G401.6 (cell line): ENCODE measurements at regions not wholly inside any gene's neighbourhood (a gene's known extent, or its start where the extent isn't known, plus 50 kb on each side); places are given as distances from the start of the nearest gene placed in this dataset.

Experiments
- FAIRE-seq: peaks from 2 replicates; lab custom pipeline; 2012; peaks lifted over from hg19 to GRCh38; lab: Jason Lieb, UNC

DNA sequence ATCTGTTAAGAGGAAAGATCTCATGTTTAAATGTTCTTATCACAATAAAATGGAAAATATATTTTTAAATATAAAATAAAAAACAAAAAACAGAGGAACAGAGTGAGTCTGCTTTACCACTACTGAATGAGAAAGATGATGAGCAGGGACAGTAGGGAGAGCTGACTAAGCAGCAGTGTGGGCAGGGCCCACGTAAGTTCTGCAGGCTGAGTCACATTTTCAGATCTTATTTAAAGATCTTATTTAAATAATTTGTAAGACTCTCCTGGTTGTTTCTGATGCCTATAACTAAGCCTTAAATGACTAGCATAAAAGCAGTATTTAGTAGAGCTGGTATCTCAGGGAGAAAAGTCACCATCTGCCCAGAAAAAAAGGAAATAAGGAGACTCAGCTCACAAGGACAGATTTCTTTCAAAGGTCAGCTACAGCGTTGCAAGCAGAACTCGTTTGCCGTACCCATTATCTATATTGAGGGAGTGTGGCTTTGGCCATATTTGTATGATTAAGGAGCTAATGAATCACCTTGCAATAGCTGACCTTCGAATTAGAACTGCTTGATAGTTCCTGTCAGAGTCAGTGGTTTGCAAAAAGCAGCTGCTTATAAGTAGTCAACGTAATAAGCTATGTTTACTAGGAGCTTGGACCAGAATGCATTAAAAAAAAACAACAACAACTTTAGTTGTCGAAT lies 322.1 kb upstream of the CHAC2 start:
- FAIRE-seq = no peak

DNA sequence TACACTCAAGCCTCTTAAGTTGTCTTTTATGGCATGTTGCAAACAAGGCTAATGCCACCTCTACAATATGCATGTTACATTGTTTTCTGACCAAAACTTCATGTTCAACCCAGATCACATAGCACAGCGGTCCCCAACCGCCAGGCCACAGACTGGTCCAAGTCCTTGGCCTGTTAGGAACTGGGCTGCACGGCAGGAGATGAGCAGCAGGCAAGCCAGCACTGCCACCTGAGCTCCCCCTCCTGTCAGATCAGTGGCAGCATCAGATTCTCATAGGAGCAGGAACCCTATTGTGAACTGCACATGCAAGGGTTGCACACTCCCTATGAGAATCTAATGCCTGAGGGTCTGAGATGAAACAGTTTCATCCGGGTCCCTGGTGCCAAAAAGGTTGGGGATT lies 324.8 kb upstream of the CHAC2 start:
- FAIRE-seq = no peak

- FAIRE-seq = no peak
Measured at GRCh38 chr2:53442093-53442492, 325.5 kb upstream of the CHAC2 start.

DNA sequence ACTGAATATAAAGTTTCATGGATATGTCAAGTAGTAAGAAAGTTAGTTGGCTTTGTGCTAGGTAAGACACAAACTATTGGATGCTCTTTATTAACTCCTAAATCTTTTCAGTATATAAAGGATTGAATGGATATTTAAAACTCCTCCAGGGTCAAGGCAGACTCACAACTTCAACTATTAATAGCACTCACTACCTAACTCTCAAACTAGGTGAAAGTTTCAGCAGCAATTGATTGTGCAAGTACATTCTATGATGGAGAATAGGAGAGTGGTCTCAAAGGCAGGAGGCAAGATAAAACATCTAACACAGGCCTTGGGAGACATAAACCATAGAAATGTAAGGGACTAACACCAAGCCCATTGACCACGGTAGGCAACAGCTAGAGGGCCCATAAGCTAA lies 328.9 kb upstream of the CHAC2 start:
- FAIRE-seq = no peak

- FAIRE-seq = no peak
Measured at GRCh38 chr2:53438100-53438499, 329.5 kb upstream of the CHAC2 start.

- no peak for FAIRE-seq
Measured at GRCh38 chr2:53437371-53437770, 330.2 kb upstream of the CHAC2 start.

DNA sequence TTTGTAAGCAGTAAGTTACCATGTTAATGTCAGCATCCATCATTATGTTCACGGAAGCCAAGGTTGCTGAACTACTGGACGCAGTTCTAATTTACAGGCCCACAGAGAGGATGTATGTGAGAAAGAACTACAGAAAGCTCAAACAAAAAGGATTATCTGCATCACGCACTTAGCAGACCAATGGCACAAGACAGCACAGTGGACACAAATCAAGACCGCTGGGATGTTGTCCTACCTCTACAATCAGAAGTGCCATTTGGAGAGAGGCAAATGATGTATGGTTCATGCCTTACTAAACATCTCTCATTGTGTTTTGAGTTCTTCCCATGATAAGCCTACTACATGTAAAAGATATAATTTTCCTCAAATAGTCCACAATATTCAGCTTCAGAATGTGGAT lies 330.7 kb upstream of the CHAC2 start:
- no peak for FAIRE-seq

GRCh38 chr2:53435610-53436009 lies 332.0 kb upstream of the CHAC2 start:
- no peak for FAIRE-seq

DNA sequence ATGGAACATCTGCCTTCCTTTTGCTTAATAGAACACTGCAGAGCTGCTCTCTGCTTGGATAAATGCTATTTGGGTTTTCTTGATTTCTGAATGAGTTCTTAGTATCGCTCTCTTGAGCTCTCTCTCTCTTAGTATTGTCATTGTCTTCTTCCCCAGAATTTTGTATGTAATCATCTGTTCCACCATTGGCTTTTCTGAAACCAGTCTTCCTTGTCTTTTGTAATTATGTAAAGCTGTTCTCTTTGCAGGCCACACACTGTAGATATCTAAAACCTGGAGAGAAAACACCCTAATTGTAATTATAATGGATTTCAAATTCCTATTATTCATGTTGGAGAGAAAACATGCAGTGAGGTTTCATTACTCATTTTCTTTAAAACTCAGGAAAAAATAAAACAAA lies 333.1 kb upstream of the CHAC2 start:
- FAIRE-seq = no peak

GRCh38 chr2:53432936-53433335 lies 334.7 kb upstream of the CHAC2 start:
- no peak for FAIRE-seq

- FAIRE-seq = no peak
Measured at GRCh38 chr2:53429901-53430300, 337.7 kb upstream of the CHAC2 start.

DNA sequence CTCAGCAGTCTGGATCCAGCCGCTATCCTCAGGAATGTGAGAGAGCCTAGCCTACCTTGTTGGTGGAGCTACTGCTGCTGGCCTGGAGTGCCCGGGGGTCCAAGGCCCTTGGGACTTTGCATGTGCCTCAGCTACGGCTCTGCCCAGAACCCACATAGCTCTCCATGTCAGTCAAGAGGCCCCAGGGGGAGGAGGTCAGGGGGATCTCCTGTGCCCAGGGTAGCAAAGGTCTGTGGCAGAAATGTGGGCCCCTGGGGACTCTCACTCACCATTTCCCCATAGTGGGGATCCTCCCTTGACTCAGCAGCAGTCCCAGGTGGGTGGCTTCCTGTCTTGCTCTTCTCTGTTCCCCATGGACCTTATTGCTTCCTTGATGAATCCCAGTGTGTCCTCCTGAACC lies 342.7 kb upstream of the CHAC2 start:
- no peak for FAIRE-seq

DNA sequence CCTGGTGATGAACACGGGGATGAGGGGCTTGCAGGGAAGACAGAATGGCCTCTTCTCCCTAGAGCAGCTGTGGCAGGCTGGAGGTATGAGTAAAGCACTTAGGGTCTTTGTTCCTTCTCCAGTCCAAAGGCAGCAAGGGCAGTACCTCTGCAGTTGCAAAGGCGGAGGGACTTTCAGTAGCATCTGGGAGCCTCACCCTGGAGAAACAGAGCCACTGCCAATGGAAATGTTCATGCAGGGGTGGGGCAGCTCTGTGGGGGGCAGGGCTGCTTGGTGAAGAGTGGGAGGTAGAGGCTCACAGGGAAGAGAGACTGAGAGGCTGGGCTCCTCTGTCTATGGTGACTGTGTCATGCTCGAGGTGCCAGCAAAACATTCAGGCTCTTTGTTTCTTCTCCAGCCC lies 344.1 kb upstream of the CHAC2 start:
- no peak for FAIRE-seq

- no peak for FAIRE-seq
Measured at GRCh38 chr2:53422979-53423378, 344.6 kb upstream of the CHAC2 start.

DNA sequence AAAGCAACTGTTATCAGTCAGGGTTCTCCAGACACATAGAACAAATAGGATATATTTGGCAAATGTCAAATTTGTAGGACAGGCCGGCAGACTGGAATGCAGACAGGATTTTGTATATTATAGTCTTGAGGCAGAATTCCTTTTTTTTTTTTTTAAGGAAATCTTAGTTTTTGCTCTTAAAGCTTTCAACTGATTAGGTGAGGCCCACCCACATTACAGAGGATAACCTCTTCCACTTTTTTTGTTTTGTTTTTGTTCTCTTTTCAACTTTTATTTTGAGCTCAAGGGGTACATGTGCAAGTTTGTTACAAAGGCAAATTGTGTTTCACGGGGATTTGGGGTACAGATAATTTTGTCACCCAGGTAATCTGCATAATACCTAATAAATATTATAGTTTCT lies 350.2 kb upstream of the CHAC2 start:
- no peak for FAIRE-seq

DNA sequence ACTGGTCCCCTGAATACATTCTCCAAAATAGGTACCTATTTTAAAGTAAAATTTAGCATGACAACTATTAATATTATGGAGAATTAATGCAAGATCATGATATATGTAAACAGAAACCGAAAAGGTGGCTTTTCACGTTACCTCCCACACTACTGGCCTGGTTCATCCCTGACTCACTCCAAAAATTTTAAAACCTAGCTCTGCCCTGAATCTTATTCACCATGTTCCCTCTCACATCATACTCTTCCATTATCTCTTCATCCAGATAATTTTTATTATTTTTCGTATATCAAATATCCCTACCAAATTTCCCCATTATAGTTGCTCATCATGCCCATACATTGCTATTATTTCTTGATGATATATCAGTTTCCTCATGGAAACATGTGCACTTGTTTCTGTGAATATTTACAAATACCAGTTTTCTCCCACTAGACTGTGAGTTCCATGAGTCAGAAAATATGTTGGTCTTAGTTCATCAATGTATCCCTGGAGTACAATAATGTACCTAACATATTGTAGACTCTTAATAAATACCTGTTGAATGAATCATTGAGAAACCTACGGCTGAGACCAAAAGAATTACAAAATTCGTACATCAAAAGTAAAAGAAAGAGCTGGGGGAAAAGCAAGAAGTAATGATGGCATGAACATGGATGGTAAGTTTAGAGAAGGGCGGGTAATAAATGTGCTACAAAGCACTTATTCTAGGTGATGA lies 360.1 kb upstream of the CHAC2 start:
- no peak for FAIRE-seq

DNA sequence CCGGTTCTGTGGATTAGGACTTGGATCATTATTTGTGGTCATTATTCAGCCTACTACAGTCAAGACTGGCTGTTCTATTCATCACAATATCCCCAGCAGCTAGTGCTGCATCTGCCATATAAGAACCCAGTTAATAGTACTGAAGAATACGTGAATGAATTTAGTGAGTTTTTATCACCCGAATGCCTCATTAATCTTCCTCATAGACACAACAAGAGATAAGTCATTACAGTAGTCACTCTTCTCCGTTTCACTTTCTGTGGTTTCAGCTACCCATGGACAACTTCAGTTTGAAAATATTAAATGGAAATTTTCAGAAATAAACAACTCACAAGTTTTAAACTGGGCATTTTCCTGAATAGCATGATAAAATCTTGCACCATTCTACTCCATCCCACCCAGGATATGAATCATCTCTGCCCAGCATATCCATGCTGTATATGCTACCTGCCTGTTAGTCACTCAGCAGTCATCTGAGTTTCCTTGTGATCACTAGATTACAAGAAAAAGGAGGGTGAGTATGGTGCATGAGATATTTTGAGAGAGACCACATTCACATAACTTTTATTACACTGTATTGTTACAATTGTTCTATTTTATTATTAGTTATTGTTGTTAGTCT lies 363.7 kb upstream of the CHAC2 start:
- no peak for FAIRE-seq

- no peak for FAIRE-seq
Measured at GRCh38 chr2:53397085-53397484, 370.5 kb upstream of the CHAC2 start.

DNA sequence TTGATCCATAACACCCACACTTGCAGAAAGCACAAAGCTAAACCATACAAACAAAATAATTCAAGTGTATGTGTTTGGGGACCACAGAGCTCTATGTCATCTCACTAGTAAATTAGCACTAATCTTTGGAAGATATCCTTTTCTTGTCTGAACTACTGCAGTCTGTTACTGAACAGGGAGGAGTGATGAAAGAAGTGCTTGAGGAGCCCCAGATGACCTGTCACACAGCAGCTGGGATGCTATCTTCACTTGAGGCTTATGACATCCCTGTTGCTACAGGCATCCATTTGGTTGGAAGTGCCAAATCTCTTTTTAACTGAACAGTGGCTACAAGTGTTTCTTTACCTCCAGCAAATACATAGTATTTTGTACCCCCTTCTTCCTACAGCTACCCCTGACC lies 386.3 kb upstream of the CHAC2 start:
- no peak for FAIRE-seq

DNA sequence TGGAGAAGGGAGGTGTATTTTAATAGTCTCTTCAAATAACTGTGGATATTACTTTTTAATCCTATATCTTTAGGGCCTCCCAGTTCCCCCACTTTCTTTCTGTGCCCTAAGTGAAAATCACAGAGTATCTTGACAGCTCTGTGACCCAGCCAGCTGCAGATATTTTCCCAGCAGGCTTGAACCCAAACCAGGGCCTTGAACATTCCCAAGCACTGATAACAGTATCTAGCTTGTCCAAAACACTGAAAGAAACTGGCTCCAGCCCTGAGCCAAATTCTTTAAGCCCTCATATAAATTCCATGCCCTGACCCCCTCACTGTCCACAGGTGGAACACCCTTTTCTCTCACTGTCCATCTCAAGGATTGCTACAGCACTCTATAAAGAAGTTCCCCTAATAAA lies 388.1 kb upstream of the CHAC2 start:
- no peak for FAIRE-seq

DNA sequence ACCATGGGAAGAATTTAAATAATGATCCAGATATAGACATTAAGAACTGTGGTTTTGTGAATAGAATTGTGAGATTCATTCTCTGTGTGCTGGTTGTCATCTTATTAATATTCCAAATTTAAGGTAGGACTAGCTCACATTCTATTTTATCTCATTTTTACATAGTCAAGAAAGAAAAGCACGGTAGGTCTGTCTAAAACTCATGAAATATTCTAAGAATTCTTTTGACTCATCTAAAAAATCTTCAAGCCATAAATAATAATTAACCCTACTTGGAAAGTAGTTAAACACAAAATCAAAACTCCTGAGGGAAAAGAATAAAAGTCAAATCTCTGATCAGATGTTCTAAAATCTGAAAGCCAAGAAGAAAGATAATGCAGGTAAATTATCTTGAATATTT lies 388.8 kb upstream of the CHAC2 start:
- FAIRE-seq = no peak

GRCh38 chr2:53373126-53373525 lies 394.5 kb upstream of the CHAC2 start:
- FAIRE-seq = no peak

DNA sequence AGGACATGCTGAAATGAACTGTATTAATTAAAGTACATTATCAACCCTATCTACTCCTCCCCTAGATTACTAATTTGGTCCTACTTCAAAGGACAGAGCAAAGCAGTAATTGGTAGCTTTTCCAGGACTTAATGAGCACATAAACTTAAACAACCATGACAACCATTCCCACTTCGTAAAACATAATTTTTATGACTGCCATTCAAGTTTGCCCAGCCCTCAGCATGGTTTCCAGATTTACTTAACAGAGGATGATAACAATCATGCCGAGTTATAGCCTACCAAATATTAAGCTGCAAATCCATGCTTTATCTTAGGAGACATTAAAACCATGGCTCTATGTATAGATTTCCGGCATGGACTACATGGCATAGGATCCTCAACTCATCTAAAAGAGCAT lies 401.1 kb upstream of the CHAC2 start:
- no peak for FAIRE-seq

DNA sequence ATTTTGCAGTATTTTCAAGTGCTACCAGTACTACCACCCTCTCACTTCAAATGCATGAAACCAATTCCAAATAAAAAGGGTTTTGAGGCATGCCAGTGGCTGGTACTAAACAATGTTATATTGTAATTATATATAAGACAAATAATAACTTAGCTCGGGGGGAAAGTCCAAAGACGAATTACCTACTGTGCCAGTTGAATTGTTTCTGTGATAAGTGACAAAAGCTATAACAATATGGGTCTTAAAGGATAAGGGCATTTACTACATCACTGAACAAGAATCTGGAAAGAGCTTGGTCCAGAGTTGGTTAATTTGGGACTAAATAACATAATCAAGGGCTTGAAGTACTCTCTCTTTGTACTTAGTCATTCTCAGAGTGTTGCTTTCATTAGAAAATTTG lies 404.7 kb upstream of the CHAC2 start:
- no peak for FAIRE-seq
